GM18951 (cell line): ENCODE measurements at regions not wholly inside any gene's neighbourhood (a gene's known extent, or its start where the extent isn't known, plus 50 kb on each side); places are given as distances from the start of the nearest gene placed in this dataset.
A peak's percentile ranks its signal among the peaks of the same experiment; 100 is the strongest.
"Not testable (repeated sequence)": the region's sequence is repeated elsewhere in the genome, so short reads cannot be mapped to it uniquely, and the experiment has no call there.

Source experiments
- POLR2A ChIP-seq: IDR thresholded peaks from 4 replicates; pipeline ENCODE4 v1.6.1; 2011; ENCODE audit warnings: mild to moderate bottlenecking; ENCODE audit not compliant: insufficient read length, insufficient read depth; ENCODE audit errors: extremely low read depth
- in situ Hi-C: fragments of 300-500 bp; cut with MboI; formaldehyde crosslinking; loops from one replicate; pipeline ENCODE4 v1.12.0; 2022; ENCODE audit warnings: low sequenced_read_pairs, mixed read lengths, inconsistent platforms; ENCODE audit not compliant: unreplicated experiment

DNA sequence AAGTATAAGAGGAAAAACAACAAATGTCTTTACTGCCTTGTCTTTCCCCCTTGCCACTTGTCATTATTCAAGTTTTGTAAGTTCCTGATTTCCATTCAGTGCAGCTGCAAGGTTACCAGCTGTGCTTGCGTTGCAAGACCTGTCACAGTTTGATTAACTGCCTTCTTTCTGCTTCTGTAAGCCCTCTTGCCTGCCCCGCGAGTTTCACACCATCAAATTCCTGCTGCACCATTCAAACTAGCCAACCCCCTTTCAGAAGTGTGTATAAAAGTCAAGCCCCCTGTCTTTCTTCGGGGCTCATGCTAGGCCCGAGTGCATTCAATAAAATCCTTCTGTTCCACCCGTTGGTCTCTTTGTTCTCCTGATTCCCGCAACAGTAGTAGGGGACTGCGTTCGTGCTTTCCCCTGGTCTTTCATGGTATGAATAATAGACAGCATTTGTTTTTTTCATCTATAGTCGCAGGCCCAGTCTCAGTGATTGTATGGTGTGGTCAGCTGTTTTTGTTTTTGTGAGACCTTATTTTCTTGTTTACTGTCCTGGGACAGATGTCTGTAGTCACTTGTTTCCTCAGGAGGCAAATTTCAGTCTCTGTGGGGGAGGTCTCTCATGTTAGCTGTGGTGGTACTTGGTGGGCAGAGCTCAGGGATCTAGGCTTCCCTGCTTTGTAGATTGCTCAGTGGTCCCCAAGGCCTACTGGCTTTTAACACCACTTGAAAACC is 159.1 kb upstream of the NOTCH2NLA start:
- in situ Hi-C loops = loop anchor here (25.0 kb wide), 1 partner anchor 1851 kb away; no protein-coding TSS in a partner anchor

DNA sequence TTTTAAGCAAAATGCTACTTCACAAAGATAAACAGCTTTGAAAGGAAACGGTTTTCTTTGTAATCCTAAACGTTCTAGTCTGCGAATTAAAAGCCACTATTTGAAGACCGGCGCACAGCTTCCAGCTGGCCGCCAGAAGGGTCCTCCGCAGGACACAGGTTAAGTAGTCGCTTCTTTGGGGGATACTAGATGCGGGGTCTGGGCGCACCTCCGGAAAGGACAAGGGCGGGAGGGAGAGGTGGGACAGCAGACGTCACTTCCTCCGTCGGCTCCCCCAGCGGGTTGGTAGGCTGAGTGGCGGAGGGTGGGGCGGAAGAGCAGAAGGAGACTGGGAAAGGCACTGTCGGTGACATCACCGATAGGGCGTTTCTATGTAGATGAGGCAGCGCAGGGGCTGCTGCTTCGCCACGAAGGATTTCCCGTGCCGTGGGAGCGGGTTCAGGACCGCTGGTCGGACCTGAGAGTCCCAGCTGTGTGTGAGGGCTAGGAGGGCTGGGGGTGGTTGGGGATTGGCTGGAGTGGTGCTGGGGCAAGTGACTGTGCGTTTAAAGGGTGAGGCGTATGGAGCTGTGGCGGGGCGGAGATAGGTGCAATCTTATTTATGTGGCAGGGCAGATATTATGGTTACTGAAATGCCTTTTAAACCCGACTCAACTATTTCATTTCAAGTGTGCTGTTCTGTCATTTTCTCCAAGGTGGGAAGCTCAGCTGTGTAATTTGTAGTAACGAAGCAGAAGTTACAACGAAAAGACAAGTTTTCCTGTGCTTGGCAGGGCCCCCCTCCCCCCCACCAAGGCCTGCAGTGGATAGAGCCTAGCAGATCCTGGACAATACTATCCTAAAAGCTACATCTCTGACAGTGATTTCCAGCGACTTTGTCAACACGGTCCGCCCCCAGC is 158.3 kb upstream of the NOTCH2NLA start:
- in situ Hi-C loops = loop anchor here (25.0 kb wide), 1 partner anchor 1850 kb away; no protein-coding TSS in a partner anchor
- peak; percentile 82 for TF ChIP-seq POLR2A

DNA sequence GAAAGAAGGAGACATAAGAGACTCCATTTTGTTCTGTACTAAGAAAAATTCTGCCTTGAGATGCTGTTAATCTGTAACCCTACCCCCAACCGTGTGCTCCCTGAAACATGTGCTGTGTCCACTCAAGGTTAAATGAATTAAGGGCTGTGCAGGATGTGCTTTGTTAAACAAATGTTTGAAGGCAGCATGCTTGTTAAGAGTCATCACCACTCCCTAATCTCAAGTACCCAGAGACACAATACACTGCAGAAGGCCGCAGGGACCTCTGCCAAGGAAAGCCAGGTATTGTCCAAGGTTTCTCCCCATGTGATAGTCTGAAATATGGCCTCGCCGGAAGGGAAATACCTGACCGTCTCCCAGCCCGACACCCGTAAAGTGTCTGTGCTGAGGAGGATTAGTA is 152.4 kb upstream of the NOTCH2NLA start:
- in situ Hi-C loops = loop anchor here (25.0 kb wide), 1 partner anchor 1844 kb away; no protein-coding TSS in a partner anchor

DNA sequence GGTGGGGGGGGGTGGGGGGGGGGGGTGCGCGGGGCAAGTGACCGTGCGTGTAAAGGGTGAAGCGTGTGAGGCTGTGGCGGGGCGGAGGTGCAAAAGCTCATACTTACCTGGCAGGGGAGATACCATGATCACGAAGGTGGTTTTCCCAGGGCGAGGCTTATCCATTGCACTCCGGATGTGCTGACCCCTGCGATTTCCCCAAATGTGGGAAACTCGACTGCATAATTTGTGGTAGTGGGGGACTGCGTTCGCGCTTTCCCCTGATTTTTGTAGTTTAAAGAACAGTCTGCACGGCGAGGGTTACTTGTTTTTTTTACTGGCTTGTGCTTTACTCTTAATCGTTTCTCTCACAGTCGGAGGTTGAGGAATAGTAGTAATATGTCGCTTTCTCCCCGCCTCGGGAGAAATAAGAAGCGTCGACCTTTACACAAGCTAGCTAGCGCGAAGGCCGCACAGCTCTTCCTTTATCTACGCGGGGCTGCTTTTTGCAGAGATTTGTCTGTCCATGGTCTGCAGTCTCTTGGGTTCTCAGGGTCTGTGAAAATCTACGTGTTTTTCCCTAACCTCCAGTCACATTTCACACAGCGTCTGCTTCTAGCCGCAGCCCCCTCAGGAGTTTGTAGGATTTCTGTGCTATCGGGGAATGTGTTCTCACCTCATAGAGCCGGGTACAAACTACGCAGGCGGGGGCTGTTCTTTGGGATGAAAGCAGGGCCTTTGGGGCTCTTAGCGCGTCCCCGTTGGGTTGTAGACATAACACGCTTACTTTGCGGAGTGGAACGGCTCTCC is 148.1 kb upstream of the NOTCH2NLA start:
- in situ Hi-C loops = loop anchor here (25.0 kb wide), 1 partner anchor 1840 kb away; no protein-coding TSS in a partner anchor
- TF ChIP-seq POLR2A = peak; percentile 90

DNA sequence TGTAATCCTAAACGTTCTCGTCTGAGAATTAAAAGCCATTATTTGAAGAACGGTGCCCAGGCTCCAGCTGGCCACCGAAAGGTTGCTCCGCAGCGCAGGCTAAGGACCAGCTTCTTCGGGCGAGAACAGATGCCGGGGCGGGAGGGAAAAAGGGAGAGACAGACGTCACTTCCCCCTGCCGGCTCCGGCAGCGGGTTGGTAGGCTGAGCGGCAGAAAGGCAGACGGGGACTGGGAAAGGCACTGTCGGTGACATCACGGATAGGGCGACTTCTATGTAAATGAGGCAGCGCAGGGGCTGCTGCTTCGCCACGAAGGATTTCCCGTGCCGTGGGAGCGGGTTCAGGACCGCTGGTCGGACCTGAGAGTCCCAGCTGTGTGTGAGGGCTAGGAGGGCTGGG is 147.5 kb upstream of the NOTCH2NLA start:
- in situ Hi-C loops = loop anchor here (25.0 kb wide), 1 partner anchor 1839 kb away; no protein-coding TSS in a partner anchor

DNA sequence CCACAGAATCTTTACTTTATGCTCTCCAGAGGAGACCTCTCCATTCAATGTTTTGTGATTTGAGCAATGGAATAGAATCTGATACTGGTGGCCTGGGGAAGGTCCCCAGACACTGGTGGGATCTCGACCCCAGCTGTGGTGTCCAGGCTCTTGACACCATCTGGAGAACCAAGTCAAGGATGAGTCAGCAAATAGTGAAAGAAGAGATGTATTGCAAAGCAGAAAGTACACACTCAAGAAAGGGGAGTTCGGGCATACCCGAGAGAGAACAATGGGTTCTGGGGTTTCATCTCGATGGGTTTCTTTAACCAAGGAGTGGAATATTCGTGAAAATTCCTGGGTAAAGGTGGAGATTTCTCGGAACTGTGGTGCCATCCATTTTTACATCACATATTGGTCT is 146.3 kb upstream of the NOTCH2NLA start:
- in situ Hi-C loops = loop anchor here (25.0 kb wide), 1 partner anchor 1838 kb away; no protein-coding TSS in a partner anchor

DNA sequence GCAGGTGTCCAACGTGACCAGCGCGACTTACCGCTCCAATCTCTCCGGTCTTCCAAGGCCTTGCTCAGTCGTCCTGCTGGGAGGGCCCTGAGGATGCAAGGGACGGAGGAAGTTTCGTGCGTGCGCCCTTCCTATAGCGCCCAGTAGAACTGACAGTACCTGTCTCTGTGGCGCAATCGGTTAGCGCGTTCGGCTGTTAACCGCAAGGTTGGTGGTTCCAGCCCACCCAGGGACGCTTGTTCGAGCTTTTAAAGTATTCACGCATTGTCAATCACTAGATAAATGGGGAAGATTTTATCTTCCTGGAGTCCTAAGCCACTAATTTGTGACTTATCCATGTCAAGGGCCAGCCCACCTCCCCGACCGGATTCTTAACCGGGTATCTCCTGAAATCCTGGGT is 141.1 kb upstream of the NOTCH2NLA start:
- in situ Hi-C loops = not testable (repeated sequence)

DNA sequence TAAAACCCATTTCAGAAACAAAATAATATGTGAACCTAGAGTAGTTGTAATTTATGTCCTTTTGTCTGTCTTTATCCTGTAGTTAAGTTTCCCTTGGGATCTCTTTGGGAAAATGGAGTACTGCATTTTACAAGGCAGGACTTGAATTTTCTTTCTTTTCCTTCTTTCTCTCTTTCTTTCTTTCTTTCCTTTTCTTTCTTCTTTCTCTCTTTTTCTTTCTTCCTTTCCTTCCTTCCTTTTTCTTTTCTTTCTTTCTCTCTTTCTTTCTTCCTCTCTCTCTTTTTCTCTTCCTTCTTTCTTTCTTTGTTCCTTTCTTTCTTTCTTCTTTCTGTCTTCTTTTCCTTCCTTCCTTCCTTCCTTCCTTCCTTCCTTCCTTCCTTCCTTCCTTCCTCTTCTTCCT is 126.6 kb upstream of the NOTCH2NLA start:
- in situ Hi-C loops = not testable (repeated sequence)

DNA sequence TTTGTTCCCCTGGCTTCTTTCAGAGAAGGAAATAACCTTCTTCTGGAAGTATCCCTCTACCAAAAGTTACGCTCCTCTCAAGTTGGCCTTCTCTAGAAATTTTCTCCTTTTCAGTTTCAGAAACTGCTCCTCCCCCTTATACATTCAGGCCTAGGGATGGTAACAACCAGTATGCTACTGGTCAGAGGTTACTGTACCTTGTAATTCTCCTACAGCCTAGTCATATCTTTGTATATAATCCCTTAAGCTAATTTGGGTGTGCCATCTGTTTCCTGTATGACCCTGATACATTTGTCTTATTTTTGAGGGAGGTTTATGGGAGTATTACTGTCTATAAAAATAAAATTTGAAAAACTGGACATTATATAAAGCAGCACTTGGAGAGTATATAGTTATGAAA is 98.0 kb upstream of the NOTCH2NLA start:
- in situ Hi-C loops = not testable (repeated sequence)

DNA sequence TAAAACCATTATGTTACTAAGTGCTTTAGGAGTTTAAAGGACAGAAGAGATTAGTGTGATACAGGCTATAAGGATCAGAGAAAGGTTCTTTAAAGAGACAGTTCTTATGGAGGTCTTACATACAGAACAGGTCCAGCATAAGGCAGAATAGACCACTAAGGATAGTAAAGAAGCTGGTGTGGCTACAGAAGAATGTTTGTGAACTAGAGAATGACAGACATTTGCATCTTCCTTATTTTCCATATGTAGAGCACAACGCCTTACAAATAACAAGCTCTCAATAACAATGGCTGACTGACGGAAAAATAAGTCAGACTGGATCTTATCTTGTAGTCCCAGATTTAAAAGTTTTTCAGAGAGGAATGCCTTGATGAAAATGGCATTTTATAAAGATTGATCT is 95.6 kb upstream of the NOTCH2NLA start:
- in situ Hi-C loops = not testable (repeated sequence)

DNA sequence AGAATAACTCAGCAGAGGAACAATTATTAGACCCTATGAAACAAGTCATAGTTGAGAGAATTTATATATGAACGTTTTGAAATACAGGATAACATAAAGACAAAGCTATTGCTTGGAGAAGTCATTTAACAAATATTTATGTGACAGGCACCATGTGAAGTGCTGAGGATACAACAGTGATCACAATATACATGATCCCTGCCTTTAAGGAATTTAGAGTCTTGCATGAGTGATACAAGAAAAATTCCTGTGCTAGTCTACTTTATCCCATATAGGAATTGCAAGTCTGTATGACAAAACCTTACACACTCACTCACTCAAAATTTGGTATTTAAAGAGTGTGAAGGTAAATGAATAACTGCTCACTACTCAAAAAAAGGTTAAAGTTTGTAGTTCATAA is 94.5 kb upstream of the NOTCH2NLA start:
- in situ Hi-C loops = not testable (repeated sequence)

DNA sequence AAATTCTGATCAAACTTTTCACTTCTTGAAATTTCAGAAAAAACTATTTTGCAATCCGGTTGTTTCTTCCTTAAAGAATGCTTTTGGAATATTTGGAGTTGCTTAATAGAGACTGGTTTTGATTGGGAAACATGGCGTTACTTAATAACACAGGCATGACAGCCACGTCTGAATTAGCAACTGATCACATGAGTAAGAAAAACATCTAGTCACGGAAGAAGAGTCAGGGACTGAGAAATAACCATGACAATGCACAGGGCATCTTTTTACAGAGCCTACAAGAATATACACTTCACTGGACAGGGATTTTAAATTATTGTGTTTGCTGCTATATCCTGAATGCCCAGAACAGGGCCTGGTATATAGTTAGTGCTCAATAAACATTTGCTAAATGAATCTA is 94.1 kb upstream of the NOTCH2NLA start:
- in situ Hi-C loops = not testable (repeated sequence)

DNA sequence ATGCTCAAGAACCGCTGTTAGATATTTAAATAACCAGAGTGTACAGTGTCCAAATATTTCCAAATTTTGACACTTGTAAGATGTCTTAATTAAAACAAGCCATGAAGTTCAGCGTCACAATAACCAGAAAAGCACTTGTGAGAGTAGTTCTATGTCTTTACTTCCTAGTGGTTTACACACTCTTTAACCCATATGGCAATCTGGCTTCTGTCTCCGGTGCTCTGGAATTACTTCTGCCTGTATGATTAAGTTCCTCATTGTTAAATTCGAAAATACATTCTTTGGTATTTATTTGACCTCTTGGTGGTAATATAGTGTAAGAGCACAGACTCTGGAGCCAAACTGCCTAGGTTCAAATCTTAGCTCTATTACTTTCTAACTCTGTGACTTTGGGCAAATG is 89.9 kb upstream of the NOTCH2NLA start:
- in situ Hi-C loops = not testable (repeated sequence)

DNA sequence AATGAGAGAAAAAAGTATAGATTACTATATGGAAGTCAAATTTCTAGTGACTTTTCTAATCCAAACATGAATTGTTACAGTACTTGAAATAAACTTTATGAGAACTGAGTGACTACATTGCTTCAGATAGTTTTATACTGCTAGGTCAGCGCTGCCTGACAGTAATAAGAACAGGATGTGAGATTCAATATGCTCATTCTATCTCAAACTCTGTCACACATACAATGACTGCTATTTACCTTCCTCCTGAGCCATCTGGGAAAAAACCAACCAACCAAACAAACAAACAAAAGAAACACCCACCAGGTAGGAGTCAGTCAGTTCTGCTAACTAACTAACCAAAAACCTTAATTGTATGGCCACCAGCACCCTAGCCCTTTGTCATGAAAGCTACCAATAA is 89.0 kb upstream of the NOTCH2NLA start:
- in situ Hi-C loops = not testable (repeated sequence)

DNA sequence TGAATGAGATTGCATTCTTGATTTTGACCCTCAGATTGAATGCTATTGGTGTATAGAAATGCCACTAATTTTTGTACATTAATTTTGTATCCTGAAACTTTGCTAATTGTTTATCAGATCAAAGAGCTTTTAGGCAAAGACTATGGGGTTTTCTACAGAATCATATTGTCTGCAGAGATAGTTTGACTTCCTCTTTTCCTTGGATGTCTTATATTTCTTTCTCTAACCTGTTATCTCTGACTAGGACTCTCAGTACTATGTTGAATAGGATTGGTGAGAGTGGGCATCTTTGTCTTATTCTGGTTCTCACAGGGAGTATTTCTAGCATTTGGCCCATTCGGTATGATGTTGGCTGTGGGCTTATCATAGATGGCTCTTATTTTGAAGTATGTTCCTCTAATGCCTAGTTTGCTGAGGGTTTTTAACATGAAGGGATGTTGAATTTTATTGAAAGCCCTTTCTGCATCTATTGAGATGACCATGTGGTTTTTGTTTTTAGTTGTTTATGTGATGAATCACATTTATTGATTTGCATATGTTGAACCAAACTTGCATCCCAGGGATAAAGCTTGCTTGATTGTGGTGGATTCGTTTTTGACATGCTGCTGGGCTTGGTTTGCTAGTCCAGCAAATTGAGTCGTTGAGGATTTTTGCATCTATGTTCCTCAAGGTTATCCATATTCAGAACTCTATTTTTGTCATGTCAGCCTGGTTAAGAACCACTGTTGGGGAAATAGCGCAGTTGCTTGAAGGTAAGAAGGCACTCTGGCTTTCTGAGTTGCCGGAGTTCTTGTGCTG is 85.8 kb upstream of the NOTCH2NLA start:
- in situ Hi-C loops = not testable (repeated sequence)

DNA sequence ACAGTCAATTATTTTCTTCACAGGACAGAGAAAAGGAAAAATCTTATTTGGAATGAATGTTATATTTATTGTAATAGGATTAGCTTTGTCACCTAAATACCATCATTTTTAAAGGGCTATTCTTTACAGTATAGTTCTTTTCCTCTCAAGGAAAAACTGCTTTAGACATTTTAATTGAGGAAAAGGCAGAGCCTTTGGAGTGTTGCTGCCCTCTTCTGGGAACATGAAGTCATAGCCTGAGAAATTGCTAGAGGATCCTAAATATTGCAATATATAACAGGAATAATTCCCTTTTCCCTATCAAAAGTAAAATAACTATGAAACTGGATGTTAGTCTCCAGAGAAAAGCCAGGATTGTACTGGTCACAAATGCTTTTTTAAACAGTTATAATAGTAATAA is 81.8 kb upstream of the NOTCH2NLA start:
- in situ Hi-C loops = not testable (repeated sequence)

DNA sequence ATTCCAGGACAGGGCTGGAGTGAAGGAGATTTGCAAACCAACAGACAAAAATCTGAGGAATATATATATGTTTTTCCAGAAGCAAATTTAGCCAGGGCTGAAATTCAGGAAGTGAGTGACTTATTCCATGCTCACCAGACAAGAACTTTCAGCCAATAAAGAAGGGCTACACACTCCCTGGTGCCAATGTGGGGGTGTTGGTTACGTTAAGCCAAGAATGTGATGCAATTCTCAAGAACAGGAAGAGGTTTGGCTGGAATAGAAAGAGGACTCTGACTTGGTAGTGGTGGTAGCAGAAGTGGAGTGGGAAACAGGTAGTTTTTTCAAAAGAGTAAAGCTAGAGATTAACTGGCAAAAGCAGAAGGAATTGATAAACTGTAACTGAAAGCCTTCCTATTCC is 80.6 kb upstream of the NOTCH2NLA start:
- in situ Hi-C loops = not testable (repeated sequence)

DNA sequence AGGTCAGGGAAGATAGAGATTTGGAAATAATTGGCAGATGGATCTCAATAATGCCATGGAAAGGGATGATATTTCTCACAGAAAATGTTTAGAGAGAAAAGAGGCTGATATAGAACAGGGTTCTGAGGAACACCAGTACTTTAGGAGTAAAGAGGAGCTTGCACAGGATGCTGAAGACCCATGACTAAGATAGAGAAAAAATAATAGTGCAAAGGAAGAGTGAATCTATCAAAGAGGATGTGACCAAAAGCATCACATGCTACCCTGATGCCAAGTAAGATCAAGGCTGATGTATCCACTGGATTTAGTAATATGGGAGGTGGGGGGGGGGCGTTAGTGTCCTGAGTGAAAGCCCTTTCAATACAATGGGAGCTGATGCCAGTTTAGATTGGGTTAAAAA is 80.1 kb upstream of the NOTCH2NLA start:
- in situ Hi-C loops = not testable (repeated sequence)

DNA sequence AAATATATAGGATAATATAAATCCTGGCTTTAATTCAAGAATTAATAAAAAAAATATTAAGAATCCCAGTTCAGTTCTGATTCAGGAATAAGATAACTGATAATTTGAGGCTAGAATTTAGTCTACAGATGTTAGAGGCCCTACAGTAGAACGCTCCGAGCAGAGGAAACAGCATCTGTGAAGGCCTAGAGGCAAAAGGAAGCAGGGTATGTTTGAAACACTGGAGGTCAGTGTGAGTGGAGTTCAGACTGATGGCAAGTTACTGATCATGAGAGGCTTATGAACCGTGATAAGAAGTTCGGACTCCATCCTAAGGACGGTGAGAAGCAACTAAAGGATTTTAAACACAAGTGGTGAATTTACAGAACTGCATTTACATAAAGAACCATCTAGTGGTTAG is 79.3 kb upstream of the NOTCH2NLA start:
- in situ Hi-C loops = not testable (repeated sequence)
